ENCODE measurements at regions not wholly inside any gene's neighbourhood (a gene's known extent, or its start where the extent isn't known, plus 50 kb on each side); places are given as distances from the start of the nearest gene placed in this dataset.

GRCh38 chr3:177569193-177569592 is 371.9 kb upstream of the TBL1XR1 start:
- DNase-seq (ENCODE audit: low read depth) = no peak

GRCh38 chr3:177569875-177570657 is 372.8 kb upstream of the TBL1XR1 start:
- no peak for DNase-seq (ENCODE audit: low read depth)

DNA sequence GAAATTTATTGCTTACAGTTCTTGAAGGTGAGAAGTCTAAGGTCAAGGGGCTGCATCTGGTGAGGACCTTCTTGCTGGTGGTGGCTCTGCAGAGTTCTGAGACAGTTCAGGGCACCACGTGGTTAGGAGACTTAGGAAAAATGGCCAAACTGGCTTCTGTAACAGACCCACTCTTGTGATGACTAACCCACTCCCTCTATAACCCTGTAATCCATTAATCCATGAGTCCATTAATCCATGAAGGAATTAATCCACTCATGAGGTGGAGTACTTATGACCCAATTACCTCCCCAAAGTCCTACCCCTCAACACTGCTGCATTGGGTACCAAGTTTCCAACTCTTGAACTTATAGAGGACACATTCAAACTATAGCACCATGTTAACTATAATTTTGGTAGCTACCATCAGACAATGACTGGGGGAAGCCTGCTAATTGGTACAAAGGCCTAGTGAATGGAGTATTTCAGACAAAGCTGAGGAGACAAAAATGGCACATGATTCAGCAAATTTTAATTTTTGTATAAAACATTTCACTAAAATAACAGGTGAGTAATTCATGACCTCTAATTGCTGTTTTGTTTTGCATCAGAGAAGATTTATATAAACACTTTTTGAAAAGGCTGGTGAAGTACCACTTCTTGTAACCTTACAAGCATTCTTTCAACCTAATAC is 374.1 kb upstream of the TBL1XR1 start:
- no peak for DNase-seq (ENCODE audit: low read depth)

DNA sequence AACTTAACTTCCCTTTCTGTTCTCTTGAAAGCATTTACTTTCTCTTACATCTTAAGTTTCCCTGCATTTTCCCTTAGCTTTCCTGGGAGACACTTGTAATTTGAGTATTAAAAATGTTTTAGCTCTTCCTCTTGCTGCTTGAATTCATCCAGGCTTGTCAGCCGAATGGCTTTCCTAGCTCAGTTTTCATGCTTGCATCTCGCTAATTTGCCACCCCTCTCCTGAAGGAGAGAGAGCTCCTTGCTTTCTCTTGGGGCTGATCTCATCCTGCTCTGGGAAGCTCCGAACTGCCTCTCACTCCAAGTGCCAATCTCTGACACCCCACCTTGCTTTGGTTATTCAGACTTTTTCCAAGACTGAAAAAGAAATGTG is 374.6 kb upstream of the TBL1XR1 start:
- DNase-seq (ENCODE audit: low read depth) = no peak

- no peak for DNase-seq (ENCODE audit: low read depth)
Observed at GRCh38 chr3:177574222-177574856, 377.1 kb upstream of the TBL1XR1 start.

- no peak for DNase-seq (ENCODE audit: low read depth)
Observed at GRCh38 chr3:177576746-177577145, 379.5 kb upstream of the TBL1XR1 start.

- no peak for DNase-seq (ENCODE audit: low read depth)
Observed at GRCh38 chr3:177578488-177578887, 381.2 kb upstream of the TBL1XR1 start.

GRCh38 chr3:177579419-177579818 is 382.1 kb upstream of the TBL1XR1 start:
- DNase-seq (ENCODE audit: low read depth) = no peak

DNA sequence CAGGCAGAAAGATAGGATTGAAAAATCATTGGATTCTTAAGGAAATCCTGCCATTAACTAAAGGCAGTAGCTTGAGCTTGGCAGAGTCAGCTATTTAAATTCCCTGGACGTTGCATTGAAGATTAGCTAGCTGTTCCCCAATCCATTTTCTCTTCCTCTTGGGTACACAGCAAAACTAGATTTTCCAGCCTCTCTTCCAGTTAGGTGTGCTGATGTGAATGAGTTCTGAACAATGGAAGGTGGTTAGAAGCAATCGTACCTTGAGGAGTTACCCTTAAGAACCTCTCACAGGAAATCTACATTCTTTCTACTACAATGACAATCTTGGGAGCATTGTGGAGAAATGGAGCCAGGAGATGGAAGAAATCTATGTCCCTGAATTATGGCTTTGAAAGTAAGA is 383.2 kb upstream of the TBL1XR1 start:
- DNase-seq (ENCODE audit: low read depth) = no peak

GRCh38 chr3:177585271-177585670 is 388.0 kb upstream of the TBL1XR1 start:
- DNase-seq (ENCODE audit: low read depth) = no peak

- DNase-seq (ENCODE audit: low read depth) = no peak
Observed at GRCh38 chr3:177589041-177589650, 391.9 kb upstream of the TBL1XR1 start.

DNA sequence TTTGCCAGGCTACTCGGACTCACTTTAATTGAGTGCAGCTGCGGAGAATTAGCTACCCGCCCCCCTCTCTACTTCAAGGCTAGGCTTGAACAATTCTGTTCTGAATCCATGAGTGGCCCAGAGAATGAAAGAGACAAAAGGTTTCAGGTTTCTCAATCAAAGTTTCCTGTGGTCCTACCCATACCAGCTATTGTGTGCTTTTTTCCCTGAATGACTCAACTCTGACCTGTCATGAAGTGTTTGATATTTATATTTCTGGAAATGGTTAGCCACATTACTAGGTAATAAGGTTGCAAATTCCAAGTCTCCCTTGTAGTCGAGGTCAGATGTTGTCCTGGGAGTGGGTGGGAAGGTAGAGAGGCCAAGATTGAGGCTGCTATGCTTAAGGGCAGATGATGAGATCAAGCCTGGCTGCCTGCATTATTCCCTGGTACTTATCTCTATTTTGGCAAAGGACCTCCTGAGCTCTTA is 392.7 kb upstream of the TBL1XR1 start:
- no peak for DNase-seq (ENCODE audit: low read depth)

DNA sequence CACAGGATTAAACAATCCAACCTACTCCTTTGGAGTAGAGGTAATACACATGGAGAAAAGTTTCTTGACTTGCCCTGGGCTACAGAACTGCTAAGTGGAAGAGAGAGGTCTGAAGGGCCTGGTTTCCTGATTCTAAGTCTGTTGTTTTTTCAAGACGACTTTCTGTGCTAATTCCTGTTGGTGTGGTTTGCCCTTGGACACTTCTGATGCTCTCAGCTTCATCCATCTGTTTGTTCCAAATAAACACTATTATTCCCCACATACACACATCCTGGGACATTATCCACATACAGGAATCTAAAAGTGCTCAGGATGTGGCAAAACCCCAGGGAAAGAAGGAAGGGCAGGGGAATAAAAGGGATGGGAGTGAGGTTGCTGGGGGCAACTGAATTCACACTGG is 393.5 kb upstream of the TBL1XR1 start:
- no peak for DNase-seq (ENCODE audit: low read depth)

- DNase-seq (ENCODE audit: low read depth) = no peak
Observed at GRCh38 chr3:177591379-177591778, 394.1 kb upstream of the TBL1XR1 start.

DNA sequence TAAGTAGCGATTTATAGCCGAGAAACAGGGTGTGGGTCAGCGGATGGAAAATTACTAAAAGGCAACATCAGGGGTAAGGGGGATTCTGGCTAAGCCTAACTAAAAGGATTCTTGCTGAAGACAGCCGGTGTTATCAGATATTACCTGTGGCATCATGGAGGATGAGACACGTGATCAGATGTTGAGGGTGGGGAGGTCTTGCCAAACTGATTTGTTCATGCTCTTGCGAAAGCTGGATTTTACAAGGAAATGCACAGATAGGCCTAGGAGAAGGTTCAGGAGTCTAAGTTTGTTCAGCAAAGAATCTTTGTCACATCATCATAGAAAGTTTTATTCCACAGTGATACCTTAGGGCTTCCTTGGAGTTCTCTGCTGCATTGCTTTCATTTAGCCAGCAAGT is 396.8 kb upstream of the TBL1XR1 start:
- DNase-seq (ENCODE audit: low read depth) = no peak

DNA sequence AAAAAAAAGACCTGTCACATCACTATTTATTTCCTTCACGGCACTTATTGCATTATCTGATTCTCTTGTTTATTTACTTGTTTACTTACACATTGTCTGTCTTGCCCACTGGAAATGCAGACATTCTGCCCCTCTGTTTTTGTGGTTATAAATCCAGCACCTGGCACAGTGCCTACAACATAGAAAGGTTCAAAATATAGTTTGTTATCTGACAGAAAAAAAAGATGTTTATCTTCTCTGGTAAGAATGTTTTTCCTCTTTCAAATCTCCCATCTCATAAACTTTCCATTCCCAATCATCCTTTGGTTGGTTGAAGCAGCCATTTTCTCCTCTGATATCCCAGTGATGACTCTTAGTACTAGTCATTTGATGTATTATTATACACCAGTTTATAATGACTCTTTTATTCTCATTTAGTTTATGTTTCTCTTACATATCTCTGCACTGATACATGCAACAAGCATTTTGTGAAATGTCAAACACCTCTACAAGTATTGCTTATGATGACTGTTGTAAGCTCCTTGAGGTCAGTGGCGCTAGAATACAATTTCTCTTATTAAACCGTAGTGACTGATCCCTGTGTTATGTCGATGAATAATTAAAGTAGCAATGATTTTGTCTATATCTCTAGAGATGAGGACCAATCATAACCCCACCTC is 398.4 kb upstream of the TBL1XR1 start:
- DNase-seq (ENCODE audit: low read depth) = no peak

DNA sequence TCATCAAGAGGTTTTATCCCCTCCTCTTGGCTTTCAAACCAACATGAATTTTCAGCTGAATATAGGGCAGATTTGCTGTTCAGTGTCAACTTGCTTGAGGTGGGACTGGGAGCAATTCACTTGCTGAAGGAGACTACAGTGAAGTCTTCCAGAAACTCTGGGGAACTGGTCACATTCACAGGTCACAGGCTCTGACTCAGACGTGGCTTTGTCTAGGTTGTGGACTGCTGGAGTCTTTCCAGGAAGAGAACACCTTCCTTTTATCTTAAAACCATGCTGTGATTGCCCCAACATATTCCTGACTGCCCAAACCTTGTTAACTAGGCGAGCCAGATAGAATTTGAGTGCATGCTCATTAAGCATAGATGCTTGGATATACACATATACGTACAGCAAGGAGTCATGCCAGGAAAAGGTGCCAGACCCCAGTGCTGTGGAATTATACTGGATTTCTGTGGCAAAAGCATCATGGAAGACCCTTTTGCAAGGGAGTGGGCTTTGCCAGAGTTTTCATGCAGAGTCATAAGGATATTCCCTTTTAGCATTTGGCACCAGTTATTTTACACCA is 399.1 kb upstream of the TBL1XR1 start:
- no peak for DNase-seq (ENCODE audit: low read depth)

DNA sequence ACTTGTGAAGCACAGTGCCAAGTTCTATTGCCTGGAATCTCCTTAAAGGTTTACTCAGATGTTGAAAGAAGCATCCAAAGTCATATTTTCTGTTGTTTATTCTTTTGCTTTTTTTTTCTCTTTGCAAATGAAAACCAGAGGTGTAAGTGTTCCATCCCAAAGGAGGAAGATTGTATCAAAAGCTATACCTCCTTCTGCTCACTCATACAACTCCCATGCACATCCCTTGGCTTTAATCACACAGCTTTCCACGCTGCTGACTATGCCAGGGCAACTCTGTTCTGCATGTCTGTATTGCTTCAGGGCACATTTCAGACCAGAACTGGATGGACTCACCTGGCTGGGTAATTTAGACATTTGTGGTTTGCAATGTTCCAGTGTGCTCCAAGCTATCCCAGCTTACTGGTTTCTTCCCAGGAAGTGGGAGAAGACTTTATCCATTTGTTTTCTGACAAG is 399.6 kb upstream of the TBL1XR1 start:
- DNase-seq (ENCODE audit: low read depth) = no peak

DNA sequence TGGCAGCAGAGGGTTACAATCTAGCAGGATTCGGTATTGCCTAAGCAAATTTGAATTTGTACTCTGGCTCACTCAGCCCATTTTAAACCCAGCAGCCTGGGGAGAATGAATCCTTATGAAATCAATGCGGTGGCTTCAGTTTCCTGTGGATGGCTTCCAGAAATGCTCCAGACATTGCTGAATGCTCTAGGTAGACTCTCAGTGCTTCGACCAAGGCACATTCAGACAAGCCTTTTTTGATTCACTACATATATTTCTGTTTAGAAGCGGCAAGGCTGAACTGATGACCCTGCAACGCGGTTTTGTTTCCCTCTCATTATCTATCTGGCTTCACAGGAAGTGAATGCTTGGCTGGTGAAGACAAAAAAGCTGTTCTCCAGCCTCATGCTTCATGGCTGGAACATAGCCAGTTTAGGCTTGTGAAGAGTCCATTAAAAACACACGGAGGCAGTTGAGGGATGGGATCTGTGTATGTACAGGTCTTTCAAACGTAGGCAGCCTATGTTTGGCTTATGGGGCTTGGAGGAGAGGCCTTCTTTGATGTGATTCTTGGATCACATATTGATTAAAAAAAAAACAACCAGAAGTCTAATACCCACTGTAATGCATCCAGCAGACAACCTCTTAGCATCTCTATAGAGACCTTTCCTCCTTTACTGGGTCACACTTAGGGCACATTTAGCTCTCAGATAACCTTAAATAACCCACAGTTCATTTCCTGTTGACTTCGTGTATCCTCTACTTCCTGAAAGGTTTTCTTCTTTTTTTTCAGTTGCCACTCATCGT is 400.2 kb upstream of the TBL1XR1 start:
- DNase-seq (ENCODE audit: low read depth) = no peak

DNA sequence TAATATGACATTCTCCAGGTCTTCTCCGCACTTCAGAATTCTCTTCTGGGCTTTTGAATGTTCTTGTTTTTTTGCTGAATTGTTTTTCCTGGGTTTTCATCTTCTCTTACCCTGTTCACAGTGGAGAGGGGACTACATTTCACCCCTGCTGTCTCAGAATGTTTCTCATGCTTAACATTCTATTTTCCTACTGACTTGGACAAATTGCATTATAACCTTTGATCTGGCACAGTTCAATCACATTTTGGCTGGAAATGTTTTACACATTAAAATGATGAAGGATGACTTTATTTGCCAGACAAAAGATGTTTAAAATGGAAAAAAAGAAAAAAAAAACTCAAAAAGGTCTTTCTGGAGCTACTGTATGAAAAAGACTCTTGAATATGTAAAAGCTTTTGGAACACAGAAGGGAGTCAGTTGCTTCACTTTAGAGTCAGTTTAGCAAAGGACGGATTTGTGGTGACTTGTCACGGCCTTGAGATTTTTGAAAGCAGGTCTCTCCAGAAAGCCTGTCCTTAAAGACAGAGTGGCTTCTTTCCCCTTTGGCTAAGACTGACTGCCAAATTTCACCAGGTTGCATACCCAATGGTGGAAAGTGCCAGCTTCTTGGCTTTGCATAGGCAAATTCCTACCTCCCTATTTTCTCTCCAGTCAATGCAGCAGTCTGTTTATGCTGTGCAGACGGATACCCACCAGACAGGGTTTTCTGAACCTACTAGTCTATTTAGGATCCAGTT is 401.0 kb upstream of the TBL1XR1 start:
- no peak for DNase-seq (ENCODE audit: low read depth)
